K562 (cell line): ENCODE measurements at regions not wholly inside any gene's neighbourhood (a gene's known extent, or its start where the extent isn't known, plus 50 kb on each side); places are given as distances from the start of the nearest gene placed in this dataset.

Experiments
- ATAC-seq: fragments of 200-7000 bp; cut with Tn5 transposase; 3 replicates; pipeline ENCODE4 v1.9.1; 2020; ENCODE audit warnings: moderate library complexity
- BruUV-seq: library from RNA; stranded (reverse); fragments of 400-500 nt; replicated peaks from 2 replicates; lab custom pipeline; 2021; lab: Mats Ljungman, UMichigan
- CTCF ChIA-PET: fragments of 300-600 bp; formaldehyde crosslinking; extraction: SDS; loops from one replicate; lab custom pipeline; 2021; ENCODE audit warnings: low intra/inter-chr PET ratio; lab: Yijun Ruan, JAX
- POLR2A ChIA-PET: fragments of 300-600, 350-650 bp; sonication (Branson Sonifier 250); formaldehyde crosslinking; extraction: SDS; loops from one replicate; lab custom pipeline; 2021; ENCODE audit warnings: antibody characterized with exemption, inconsistent platforms; lab: Yijun Ruan, JAX
- DNase-seq, 4 experiments: peaks; one replicate each; pipeline versions ENCODE4 v3.0.0 to v3.0.0-alpha.2; 2011 to 2018; ENCODE audit warnings: low spot score in 3 of 4, mixed read lengths in 3 of 4; ENCODE audit errors: extremely low read depth in 1 of 4
- FAIRE-seq: peaks from 2 replicates; lab custom pipeline; 2011; peaks lifted over from hg19 to GRCh38; lab: Jason Lieb, UNC
- H2AFZ ChIP-seq: 2 replicates; pipeline ENCODE4 v1.6.0; 2011; ENCODE audit warnings: low read depth, low read length, control low read depth, inconsistent platforms
- H3K27ac ChIP-seq: fragments of 200-600 bp; 3 replicates; pipeline ENCODE4 v1.8.0; 2011; ENCODE audit warnings: low read depth, mild to moderate bottlenecking, control low read depth, inconsistent platforms, low read length, moderate library complexity, mixed read lengths; ENCODE audit errors: extremely low read depth
- H3K27me3 ChIP-seq, 2 experiments: fragments of 300-600 bp in 1 of 2; 2 replicates in 1 of 2; 3 replicates in 1 of 2; pipeline versions ENCODE4 v1.6.0 to v1.8.0; 2011; ENCODE audit warnings: inconsistent platforms in 2 of 2, low read length in 2 of 2, mild to moderate bottlenecking in 1 of 2, mixed read lengths in 1 of 2, moderate library complexity in 1 of 2; ENCODE audit not compliant: control insufficient read depth in 2 of 2, insufficient read depth in 2 of 2
- H3K36me3 ChIP-seq: fragments of 300-600 bp; 3 replicates; pipeline ENCODE4 v1.8.0; 2011; ENCODE audit warnings: mild to moderate bottlenecking, low read length, inconsistent platforms; ENCODE audit not compliant: control insufficient read depth, insufficient read depth
- H3K4me1 ChIP-seq, 2 experiments: fragments of 200-600 bp in 1 of 2; replicated peaks in 1 of 2; 2 replicates in 1 of 2; 3 replicates in 1 of 2; pipeline versions ENCODE4 v1.5.1 to v1.8.0; 2011; ENCODE audit warnings: inconsistent platforms in 2 of 2, low read length in 2 of 2, mild to moderate bottlenecking in 1 of 2, mixed read lengths in 1 of 2, moderate library complexity in 1 of 2; ENCODE audit not compliant: control insufficient read depth in 2 of 2, insufficient read depth in 2 of 2
- H3K4me2 ChIP-seq: 2 replicates; pipeline ENCODE4 v1.6.1; 2011; ENCODE audit warnings: low read length, control low read depth, inconsistent platforms, mixed read lengths; ENCODE audit not compliant: insufficient read depth
- H3K4me3 ChIP-seq: fragments of 200-600 bp; sonication (generic), shearing (Covaris generic); 2 replicates; pipeline ENCODE4 v1.5.1; 2016; ENCODE audit warnings: control low read depth, inconsistent platforms
- H3K79me2 ChIP-seq: fragments of 200-600 bp; 3 replicates; pipeline ENCODE4 v1.8.0; 2011; ENCODE audit warnings: low read length, inconsistent platforms; ENCODE audit not compliant: control insufficient read depth, insufficient read depth
- H3K9ac ChIP-seq, 2 experiments: 2 replicates each; pipeline versions ENCODE4 v1.6.0 to v1.6.1; 2011; ENCODE audit warnings: low read depth in 2 of 2, low read length in 2 of 2, control low read depth in 1 of 2, inconsistent platforms in 1 of 2, mild to moderate bottlenecking in 1 of 2, mixed read lengths in 1 of 2; ENCODE audit not compliant: insufficient read depth in 1 of 2
- H3K9me1 ChIP-seq: one replicate; pipeline ENCODE4 v1.6.0; 2011; ENCODE audit warnings: inconsistent platforms, mild to moderate bottlenecking, low read length, moderate library complexity; ENCODE audit not compliant: control insufficient read depth, insufficient read depth
- H3K9me3 ChIP-seq: replicated peaks from 2 replicates; pipeline ENCODE4 v1.5.1; 2011; ENCODE audit warnings: low read depth, low read length, inconsistent platforms; ENCODE audit not compliant: control insufficient read depth, insufficient read depth
- H4K20me1 ChIP-seq: replicated peaks from 2 replicates; pipeline ENCODE4 v1.6.1; 2011; ENCODE audit warnings: low read length, inconsistent platforms, mixed read lengths; ENCODE audit not compliant: control insufficient read depth, insufficient read depth
- JUND ChIP-seq, 2 experiments: IDR thresholded peaks; 2 replicates in 1 of 2; 3 replicates in 1 of 2; pipeline ENCODE4 v1.6.1; 2011; ENCODE audit warnings: borderline replicate concordance in 2 of 2, low read depth in 2 of 2, low read length in 2 of 2, improper control_type of control experiment in 1 of 2, missing biosample characterization in 1 of 2, missing genetic modification characterization in 1 of 2, missing genetic modification reagents in 1 of 2
- RBM39 ChIP-seq: fragments of 200-400 bp; formaldehyde crosslinking; optimal IDR thresholded peaks from 2 replicates; pipeline ENCODE3; 2018; ENCODE audit warnings: low read depth, low read length
- SMAD1 ChIP-seq: fragments of 150-350 bp; IDR thresholded peaks from 2 replicates; pipeline ENCODE4 v1.6.1; 2014; ENCODE audit warnings: low read length, low read depth; ENCODE audit not compliant: partially characterized antibody
- ZNF41 ChIP-seq: fragments of 250-450 bp; sonication (Bioruptor Pico); conservative IDR thresholded peaks from 2 replicates; pipeline ENCODE4 v1.4.0; 2020; ENCODE audit warnings: mild to moderate bottlenecking
- ZNF511 ChIP-seq: sonication (generic); formaldehyde crosslinking; IDR thresholded peaks from 2 replicates; pipeline ENCODE4 v1.8.0; 2022; ENCODE audit warnings: mild to moderate bottlenecking, missing genetic modification reagents
- WGBS: fragments of 100-300 bp; shearing (Covaris generic); methylation state at CpG from one replicate; pipeline ENCODE4 v1.1.6; 2016; ENCODE audit warnings: low coverage, mixed read lengths; ENCODE audit not compliant: insufficient coverage; ENCODE audit errors: missing lambda C conversion rate; 5-methylcytosine and 5-hydroxymethylcytosine counted together
- in situ Hi-C: fragments of 300-500 bp; cut with MboI; formaldehyde crosslinking; loops from 4 replicates; pipeline ENCODE4 v1.15.0; 2018; ENCODE audit warnings: inconsistent platforms, mixed read lengths
- intact Hi-C: fragments of 100-400 bp; cut with micrococcal nuclease; formaldehyde crosslinking; loops from 2 replicates; pipeline ENCODE4 v1.14.2; 2022
- TF ChIP-seq, protein P1 (sequence below): sonication (generic); formaldehyde crosslinking; IDR thresholded peaks from 2 replicates; pipeline ENCODE4 v1.9.0; 2022; ENCODE audit warnings: mild to moderate bottlenecking, missing genetic modification reagents

- H3K36me3 ChIP-seq, result no peaks in the 10 kb centered on the region
- H3K4me3 ChIP-seq, result no peak overlapping the region
- 0% methylated on average over 9 of the region's 14 CpGs for WGBS
- intact Hi-C loops, result no loop called here
- H4K20me1 ChIP-seq, result no peaks in the 10 kb centered on the region
- no TSS peak for BruUV-seq
- in situ Hi-C loops, result no loop called here
- no peak for FAIRE-seq
- no peak for DNase-seq
- no peak for ATAC-seq
- no peaks in the 10 kb centered on the region for H3K9me3 ChIP-seq
- no peak for TF ChIP-seq JUND (IDR thresholded peaks at IDR 0.05; ENCODE audit: borderline replicate concordance, low read depth, low read length)
- no peak for TF ChIP-seq JUND (tag; IDR thresholded peaks at IDR 0.05; ENCODE audit: borderline replicate concordance, low read depth, low read length)
- no peak for TF ChIP-seq ZNF511 (CRISPR knock-in tag)
- no peak for TF ChIP-seq ZNF41 (CRISPR knock-in tag)
- TF ChIP-seq RBM39, result no peak
- CTCF ChIA-PET, result no interaction called here
- POLR2A ChIA-PET, result no interaction called here
- H3K27ac ChIP-seq, result no peak overlapping the region
- H3K4me2 ChIP-seq, result no peak overlapping the region
- H2AFZ ChIP-seq, result no peak overlapping the region
- no peak overlapping the region for H3K9ac ChIP-seq
- no peaks in the 10 kb centered on the region for H3K9me1 ChIP-seq
- no peaks in the 10 kb centered on the region for H3K79me2 ChIP-seq
- H3K27me3 ChIP-seq, result peaks cover 0 to 19% of the 10 kb centered on the region in 2 experiments; a peak in 3 of 5 replicates
- H3K4me1 ChIP-seq, result no peaks in the 10 kb centered on the region
These were observed 121.2 kb downstream of the SPP2 start for GRCh38 chr2:234171666-234172065.

GRCh38 chr2:234169674-234170073, 119.2 kb downstream of the SPP2 start:
- ATAC-seq (no peak), DNase-seq (no peak), FAIRE-seq (no peak)
- 0% methylated on average over 1 of the region's 1 CpG for WGBS
- no peak overlapping the region for H3K4me3 ChIP-seq
- H3K4me2 ChIP-seq, result no peak overlapping the region
- no peaks in the 10 kb centered on the region for H3K9me3 ChIP-seq
- no peaks in the 10 kb centered on the region for H3K79me2 ChIP-seq
- no peak overlapping the region for H2AFZ ChIP-seq
- no peak overlapping the region for H3K27ac ChIP-seq
- no TSS peak for BruUV-seq
- POLR2A ChIA-PET, result interaction anchor here (0.7 kb wide), 1 partner anchor 1618 kb away, joined by 4 read pairs; no protein-coding TSS in a partner anchor
- no peaks in the 10 kb centered on the region for H3K4me1 ChIP-seq
- H3K27me3 ChIP-seq, result peaks cover 0 to 19% of the 10 kb centered on the region in 2 experiments; a peak in 3 of 5 replicates
- TF ChIP-seq, protein P1, sequence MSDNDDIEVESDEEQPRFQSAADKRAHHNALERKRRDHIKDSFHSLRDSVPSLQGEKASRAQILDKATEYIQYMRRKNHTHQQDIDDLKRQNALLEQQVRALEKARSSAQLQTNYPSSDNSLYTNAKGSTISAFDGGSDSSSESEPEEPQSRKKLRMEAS, result no peak
- no peak for TF ChIP-seq SMAD1
- H3K9me1 ChIP-seq, result no peaks in the 10 kb centered on the region
- H3K36me3 ChIP-seq, result no peaks in the 10 kb centered on the region
- intact Hi-C loops, result no loop called here
- no peak overlapping the region for H3K9ac ChIP-seq
- CTCF ChIA-PET, result no interaction called here
- in situ Hi-C loops, result no loop called here
- no peaks in the 10 kb centered on the region; the same call in 1 of the 2 replicates for H4K20me1 ChIP-seq
